Stomach (tissue), 8 donors: ENCODE measurements at regions not wholly inside any gene's neighbourhood (a gene's known extent, or its start where the extent isn't known, plus 50 kb on each side); places are given as distances from the start of the nearest gene placed in this dataset.

Experiments used
- DNase-seq, 2 donors: peaks; one replicate each; pipeline versions ENCODE4 v3.0.0 to v3.0.0-alpha.2; 2013 to 2019
- H3K27ac ChIP-seq, 5 donors: fragments of 200-600 bp in 4 of 5; sonication (generic) in 4 of 5; one replicate each; pipeline ENCODE4 v1.5.1; 2013 to 2019; ENCODE audit warnings: mild to moderate bottlenecking in 1 of 5, moderate library complexity in 1 of 5
- H3K27me3 ChIP-seq, 3 donors: fragments of 200-600 bp; sonication (generic); one replicate each; pipeline ENCODE4 v1.5.1; 2017 to 2019; ENCODE audit warnings: mixed run types in 1 of 3
- H3K36me3 ChIP-seq, 4 donors: fragments of 200-600 bp; sonication (generic); 1 replicate in 3 of 4; 2 replicates in 1 of 4; pipeline ENCODE4 v1.5.1; 2016 to 2019
- H3K4me1 ChIP-seq, 4 donors: fragments of 200-600 bp; sonication (generic); one replicate each; pipeline ENCODE4 v1.5.1; 2016 to 2019
- H3K4me3 ChIP-seq, 4 donors: fragments of 200-600 bp; sonication (generic) in 3 of 4; one replicate each; pipeline ENCODE4 v1.5.1; 2016 to 2019; ENCODE audit warnings: mild to moderate bottlenecking in 1 of 4
- H3K9me3 ChIP-seq, 4 donors: fragments of 200-600 bp; sonication (generic); one replicate each; pipeline ENCODE4 v1.5.1; 2016 to 2019
- CTCF ChIP-seq, 7 experiments: fragments of 450-650 bp in 4 of 7; fragments of 200-600 bp in 3 of 7; sonication (generic) in 3 of 7; IDR thresholded peaks; one replicate each; pipeline ENCODE4 v1.5.1; 2016 to 2019; ENCODE audit warnings: antibody characterized with exemption in 7 of 7, control low read depth in 2 of 7, mild to moderate bottlenecking in 1 of 7
- EP300 ChIP-seq: sonication (generic); formaldehyde crosslinking; IDR thresholded peaks from one replicate; pipeline ENCODE4 v1.6.1; 2017; ENCODE audit warnings: antibody characterized with exemption
- POLR2A ChIP-seq, 4 donors: fragments of 450-650 bp; IDR thresholded peaks; one replicate each; pipeline ENCODE4 v1.6.1; 2016; ENCODE audit warnings: antibody characterized with exemption in 4 of 4, control low read depth in 2 of 4, mild to moderate bottlenecking in 1 of 4, moderate library complexity in 1 of 4
- POLR2AphosphoS5 ChIP-seq, 3 donors: sonication (generic); formaldehyde crosslinking; IDR thresholded peaks; one replicate each; pipeline ENCODE4 v1.6.1; 2016; ENCODE audit warnings: antibody characterized with exemption in 3 of 3
- WGBS, 5 donors: extraction: QIAGEN DNeasy Blood & Tissue Kit in 3 of 5; methylation state at CpG; one replicate each; pipeline versions ENCODE4 v1.1.5 to v1.1.7; 2013 to 2018; 5-methylcytosine and 5-hydroxymethylcytosine counted together
- intact Hi-C: fragments of 100-400 bp; cut with DNase I; formaldehyde crosslinking; loops from one replicate; pipeline ENCODE4 v1.15.1; 2023; ENCODE audit warnings: low total_unique reads
- donor health status: healthy with polysubstance abuse.
- donor health status: Bipolar disorder and iron deficiency.
- donor health status: healthy.

DNA sequence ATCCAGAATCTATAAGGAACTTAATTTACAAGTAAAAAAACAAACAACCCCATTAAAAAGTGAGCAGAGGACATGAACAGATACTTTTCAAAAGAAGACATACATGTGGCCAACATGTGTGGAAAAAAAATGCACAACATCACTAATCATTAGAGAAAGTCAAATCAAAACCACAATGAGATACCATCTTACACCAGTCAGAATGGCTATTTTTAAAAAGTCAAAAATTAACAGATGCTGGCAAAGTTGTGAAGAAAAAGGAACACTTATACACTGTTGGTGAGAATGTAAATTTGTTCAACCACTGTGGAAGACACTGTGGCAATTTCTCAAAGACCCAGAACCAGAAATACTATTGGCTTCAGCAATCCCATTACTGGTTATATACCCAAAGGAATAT, 830.0 kb upstream of the ALCAM start:
- no peak for TF ChIP-seq POLR2AphosphoS5 (IDR thresholded peaks at IDR 0.05)
- no peak for TF ChIP-seq POLR2A (IDR thresholded peaks at IDR 0.05)
- no peak for TF ChIP-seq EP300
- no peak for TF ChIP-seq CTCF (IDR thresholded peaks at IDR 0.05)
- DNase-seq = no peak
- Histone ChIP-seq H3K27me3 (no peaks in the 10 kb centered on the region), H3K4me1 (no peaks in the 10 kb centered on the region), H3K9me3 (peaks cover 0 to 20% (median 10%) of the 10 kb centered on the region in 4 donors), H3K4me3 (no peak overlapping the region), H3K27ac (no peak overlapping the region), H3K36me3 (no peaks in the 10 kb centered on the region)
- intact Hi-C loops = no loop called here

GRCh38 chr3:104537323-104537722, 829.4 kb upstream of the ALCAM start:
- Histone ChIP-seq H3K36me3 (no peaks in the 10 kb centered on the region), H3K27ac (no peak overlapping the region), H3K9me3 (peaks cover 0 to 15% (median 8%) of the 10 kb centered on the region in 4 donors), H3K4me3 (no peak overlapping the region), H3K4me1 (no peaks in the 10 kb centered on the region), H3K27me3 (no peaks in the 10 kb centered on the region)
- no peak for DNase-seq
- intact Hi-C loops = no loop called here
- WGBS, 5 donors = 77 to 89% (median 84%) methylated on average over 3 of the region's 3 CpGs
- TF ChIP-seq POLR2A (IDR thresholded peaks at IDR 0.05) = no peak
- no peak for TF ChIP-seq CTCF (IDR thresholded peaks at IDR 0.05)
- TF ChIP-seq POLR2AphosphoS5 (IDR thresholded peaks at IDR 0.05) = no peak
- no peak for TF ChIP-seq EP300

GRCh38 chr3:104546301-104546700, 820.4 kb upstream of the ALCAM start:
- DNase-seq = no peak
- Histone ChIP-seq H3K27me3 (no peaks in the 10 kb centered on the region), H3K4me1 (no peaks in the 10 kb centered on the region), H3K4me3 (no peak overlapping the region), H3K36me3 (no peaks in the 10 kb centered on the region), H3K27ac (no peak overlapping the region), H3K9me3 (no peaks in the 10 kb centered on the region)
- TF ChIP-seq POLR2AphosphoS5 (IDR thresholded peaks at IDR 0.05) (no peak), CTCF (IDR thresholded peaks at IDR 0.05) (no peak), EP300 (no peak), POLR2A (IDR thresholded peaks at IDR 0.05) (no peak)
- intact Hi-C loops = no loop called here
- 45 to 65% (median 48%) methylated on average over 3 of the region's 3 CpGs for WGBS, 5 donors

DNA sequence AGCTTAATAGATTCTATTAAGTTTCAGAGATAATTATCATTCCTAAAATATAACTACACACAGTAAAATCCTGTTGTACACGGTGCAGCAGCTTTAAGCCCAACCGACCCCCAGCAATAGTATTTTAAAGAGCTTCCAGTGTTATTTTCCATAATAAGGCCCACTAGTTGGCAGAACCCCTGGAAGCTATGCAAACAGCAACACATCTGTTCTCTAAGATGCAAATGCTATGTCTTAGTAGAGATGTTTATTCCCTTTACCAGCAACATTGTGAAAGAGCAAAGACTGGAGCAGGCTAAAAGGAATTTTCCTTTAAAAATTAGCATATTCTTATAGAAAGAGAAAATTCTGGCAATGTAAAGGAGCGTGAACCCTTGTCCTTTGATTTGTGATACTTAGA, 819.7 kb upstream of the ALCAM start:
- Histone ChIP-seq H3K4me3 (no peak overlapping the region), H3K27me3 (no peaks in the 10 kb centered on the region), H3K4me1 (no peaks in the 10 kb centered on the region), H3K27ac (no peak overlapping the region), H3K9me3 (no peaks in the 10 kb centered on the region), H3K36me3 (no peaks in the 10 kb centered on the region)
- intact Hi-C loops = no loop called here
- WGBS, 5 donors = 43 to 52% (median 45%) methylated on average over 3 of the region's 3 CpGs
- DNase-seq = no peak
- TF ChIP-seq CTCF (IDR thresholded peaks at IDR 0.05) (no peak), EP300 (no peak)

GRCh38 chr3:104548401-104548800, 818.3 kb upstream of the ALCAM start:
- H3K27me3 ChIP-seq = no peaks in the 10 kb centered on the region
- H3K4me1 ChIP-seq = no peaks in the 10 kb centered on the region
- intact Hi-C loops = no loop called here
- DNase-seq = no peak
- H3K36me3 ChIP-seq = no peaks in the 10 kb centered on the region
- no peak overlapping the region for H3K4me3 ChIP-seq
- TF ChIP-seq EP300 = no peak
- TF ChIP-seq POLR2AphosphoS5 (IDR thresholded peaks at IDR 0.05) = no peak
- TF ChIP-seq POLR2A (IDR thresholded peaks at IDR 0.05) = no peak
- no peak for TF ChIP-seq CTCF (IDR thresholded peaks at IDR 0.05)
- no peaks in the 10 kb centered on the region for H3K9me3 ChIP-seq
- whole genome bisulfite sequencing, 5 donors = 66 to 90% (median 73%) methylated on average over 8 of the region's 8 CpGs
- no peak overlapping the region for H3K27ac ChIP-seq
